Stimulated activated CD8-positive, alpha-beta memory T cell treated with anti-CD3 and anti-CD28 coated beads, Interleukin-12 subunit alpha, Interleukin-12 subunit beta, amount 100 ng/mL, for 4 hours (primary cell): ENCODE measurements at regions not wholly inside any gene's neighbourhood (a gene's known extent, or its start where the extent isn't known, plus 50 kb on each side); places are given as distances from the start of the nearest gene placed in this dataset.

Experiments
- DNase-seq: peaks from one replicate; pipeline ENCODE4 v3.0.0-alpha.2; 2020; ENCODE audit warnings: low read depth

GRCh38 chr12:88994971-88995370 is 357.3 kb downstream of the DUSP6 start:
- no peak for DNase-seq

- DNase-seq = no peak
Observed at GRCh38 chr12:88994537-88994936, 357.8 kb downstream of the DUSP6 start.

GRCh38 chr12:88993651-88994050 is 358.6 kb downstream of the DUSP6 start:
- no peak for DNase-seq

GRCh38 chr12:88986056-88986455 is 366.2 kb downstream of the DUSP6 start:
- no peak for DNase-seq

GRCh38 chr12:88985631-88986030 is 366.7 kb downstream of the DUSP6 start:
- DNase-seq = no peak

GRCh38 chr12:88985011-88985410 is 367.3 kb downstream of the DUSP6 start:
- DNase-seq = no peak

- no peak for DNase-seq
Observed at GRCh38 chr12:88982694-88983093, 369.6 kb downstream of the DUSP6 start.

GRCh38 chr12:88977115-88977514 is 375.2 kb downstream of the DUSP6 start:
- DNase-seq = no peak

GRCh38 chr12:88973998-88974397 is 378.3 kb downstream of the DUSP6 start:
- no peak for DNase-seq

GRCh38 chr12:88970740-88971139 is 381.6 kb downstream of the DUSP6 start:
- no peak for DNase-seq

GRCh38 chr12:88969127-88969526 is 383.2 kb downstream of the DUSP6 start:
- no peak for DNase-seq

- DNase-seq = no peak
Observed at GRCh38 chr12:88960213-88960878, 380.1 kb upstream of the KITLG start.

- DNase-seq = no peak
Observed at GRCh38 chr12:88958946-88959345, 378.7 kb upstream of the KITLG start.

- DNase-seq = no peak
Observed at GRCh38 chr12:88958153-88958552, 377.9 kb upstream of the KITLG start.

GRCh38 chr12:88957358-88957757 is 377.1 kb upstream of the KITLG start:
- DNase-seq = no peak

- DNase-seq = no peak
Observed at GRCh38 chr12:88955531-88955930, 375.3 kb upstream of the KITLG start.

GRCh38 chr12:88953029-88953586 is 372.8 kb upstream of the KITLG start:
- no peak for DNase-seq

GRCh38 chr12:88952562-88952942 is 372.3 kb upstream of the KITLG start:
- no peak for DNase-seq

- no peak for DNase-seq
Observed at GRCh38 chr12:88951860-88952561, 371.7 kb upstream of the KITLG start.

- DNase-seq = no peak
Observed at GRCh38 chr12:88951177-88951576, 370.9 kb upstream of the KITLG start.

GRCh38 chr12:88947486-88948043 is 367.3 kb upstream of the KITLG start:
- no peak for DNase-seq

- DNase-seq = no peak
Observed at GRCh38 chr12:88946372-88946997, 366.2 kb upstream of the KITLG start.
